Stimulated activated CD4-positive, alpha-beta T cell treated with anti-CD3 and anti-CD28 coated beads, Interleukin-12 subunit alpha, Interleukin-12 subunit beta, amount 100 ng/mL, for 48 hours (primary cell): ENCODE measurements at regions not wholly inside any gene's neighbourhood (a gene's known extent, or its start where the extent isn't known, plus 50 kb on each side); places are given as distances from the start of the nearest gene placed in this dataset.

ENCODE experiments used
- DNase-seq, 3 donors: peaks; one replicate each; pipeline ENCODE4 v3.0.0-alpha.2; 2020; ENCODE audit warnings: low read depth in 2 of 3, low spot score in 1 of 3

DNA sequence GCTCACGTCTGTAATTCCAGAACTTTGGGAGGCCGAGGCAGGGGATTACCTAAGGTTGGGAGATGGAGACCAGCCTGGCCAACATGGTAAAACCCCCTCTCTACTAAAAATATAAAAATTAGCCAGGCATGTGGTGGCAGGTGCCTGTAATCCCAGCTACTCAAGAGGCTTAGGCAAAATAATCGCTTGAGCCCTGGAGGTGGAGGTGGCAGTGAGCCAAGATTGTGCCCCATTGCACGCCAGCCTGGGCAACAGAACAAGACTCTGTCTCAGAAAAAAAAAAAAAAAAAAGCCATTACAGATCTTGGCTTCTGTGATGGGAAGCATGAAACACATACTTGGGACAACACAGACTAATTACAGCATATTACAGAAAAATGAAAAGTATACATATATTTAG, 1404.5 kb upstream of the SPRY2 start:
- DNase-seq: no peak

- no peak for DNase-seq
These were observed 1397.4 kb upstream of the SPRY2 start for GRCh38 chr13:81738364-81738763.

GRCh38 chr13:81726037-81726726, 1385.3 kb upstream of the SPRY2 start:
- no peak for DNase-seq

- no peak for DNase-seq
These were observed 1381.5 kb upstream of the SPRY2 start for GRCh38 chr13:81722456-81722855.

DNA sequence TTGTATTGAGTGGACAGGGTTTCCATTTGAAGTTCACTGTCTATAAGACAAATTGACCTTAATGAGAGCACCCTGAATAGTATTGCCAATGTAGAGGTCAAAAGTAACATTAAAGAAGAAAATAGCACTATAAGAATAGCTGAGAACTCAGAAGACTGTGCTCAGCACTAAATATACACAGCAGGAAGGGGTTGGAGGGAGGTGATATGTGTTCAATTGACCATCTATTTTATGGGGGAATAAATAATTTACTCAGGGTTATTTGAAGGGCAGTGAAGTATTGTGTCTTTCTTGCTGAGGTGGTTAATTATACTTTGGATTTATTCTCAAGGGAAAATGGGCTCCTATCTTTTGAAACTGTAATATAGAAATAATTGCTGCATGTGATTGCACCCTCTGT, 1380.5 kb upstream of the SPRY2 start:
- DNase-seq: no peak

- DNase-seq: no peak
These were observed 1373.6 kb upstream of the SPRY2 start for GRCh38 chr13:81714513-81714912.

GRCh38 chr13:81713201-81713600, 1372.3 kb upstream of the SPRY2 start:
- no peak for DNase-seq

DNA sequence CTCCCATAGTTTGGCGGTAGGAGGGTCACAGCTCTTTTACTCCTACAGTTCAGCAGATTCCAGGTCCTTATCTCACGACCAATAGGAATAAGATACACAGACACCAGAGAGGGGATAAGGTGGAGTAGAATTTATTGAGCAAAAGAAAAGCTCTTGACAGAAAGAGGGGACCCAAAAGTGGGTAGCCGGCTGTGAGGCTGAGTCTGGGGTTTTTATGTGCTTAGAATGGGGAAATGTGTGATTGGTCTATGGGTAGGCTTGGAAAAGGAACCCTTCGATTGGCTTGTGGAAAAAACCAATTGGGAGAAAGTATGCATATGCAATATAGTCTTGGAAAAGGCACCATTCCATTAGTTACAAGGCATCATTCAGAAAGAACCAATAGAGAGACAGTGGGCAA, 1356.9 kb upstream of the SPRY2 start:
- no peak for DNase-seq

GRCh38 chr13:81686877-81687276, 1346.0 kb upstream of the SPRY2 start:
- DNase-seq: no peak

GRCh38 chr13:81683521-81683920, 1342.6 kb upstream of the SPRY2 start:
- no peak for DNase-seq

DNA sequence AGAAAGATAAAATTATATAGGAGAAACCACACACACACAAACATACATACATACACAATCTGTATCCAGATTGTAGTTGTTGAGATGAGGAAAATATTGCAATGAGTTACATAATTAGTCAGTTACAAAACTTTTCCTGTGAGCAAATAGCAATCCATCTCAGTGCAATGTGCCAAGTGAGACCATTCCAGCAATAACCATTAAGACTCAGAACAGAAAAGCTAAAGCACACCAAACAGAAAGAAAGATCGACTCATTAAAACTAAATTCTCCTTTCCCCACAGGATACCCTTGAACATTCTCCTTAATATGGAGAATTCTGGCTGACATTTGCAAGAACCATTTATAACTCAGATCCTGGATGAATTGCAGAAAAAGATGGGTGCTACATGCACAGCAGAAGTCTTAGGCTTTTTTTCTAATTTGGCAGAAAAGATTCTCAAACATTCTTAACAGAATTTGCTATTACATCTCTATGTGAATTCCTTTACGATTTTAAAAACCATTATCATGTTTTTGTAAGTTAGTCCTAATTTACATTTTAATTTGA, 1341.2 kb upstream of the SPRY2 start:
- DNase-seq: no peak

- no peak for DNase-seq
These were observed 1336.9 kb upstream of the SPRY2 start for GRCh38 chr13:81677857-81678256.

GRCh38 chr13:81676008-81676407, 1335.1 kb upstream of the SPRY2 start:
- DNase-seq: no peak

- no peak for DNase-seq
These were observed 1330.1 kb upstream of the SPRY2 start for GRCh38 chr13:81671064-81671463.

DNA sequence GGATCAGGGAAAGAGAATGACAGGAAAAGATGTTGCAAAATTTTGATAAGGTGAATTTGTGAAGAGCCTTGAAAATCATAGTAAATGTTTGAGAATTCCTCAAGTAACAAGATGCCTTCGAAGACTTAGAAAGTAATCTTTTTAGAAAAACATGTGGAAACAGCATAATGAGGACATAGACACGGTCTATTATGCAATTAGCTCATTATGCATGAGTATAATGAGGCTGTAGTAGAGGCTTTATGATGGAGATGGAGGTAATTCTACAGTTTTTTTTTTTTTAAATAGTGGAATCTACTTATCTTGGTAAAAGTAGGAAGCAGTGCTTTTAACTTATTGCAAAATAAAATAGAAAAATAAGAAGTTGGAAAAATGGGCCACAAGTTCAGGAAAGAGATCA, 1329.1 kb upstream of the SPRY2 start:
- no peak for DNase-seq

- no peak for DNase-seq
These were observed 1323.9 kb upstream of the SPRY2 start for GRCh38 chr13:81664872-81665271.

- DNase-seq: no peak
These were observed 1319.1 kb upstream of the SPRY2 start for GRCh38 chr13:81659984-81660383.

DNA sequence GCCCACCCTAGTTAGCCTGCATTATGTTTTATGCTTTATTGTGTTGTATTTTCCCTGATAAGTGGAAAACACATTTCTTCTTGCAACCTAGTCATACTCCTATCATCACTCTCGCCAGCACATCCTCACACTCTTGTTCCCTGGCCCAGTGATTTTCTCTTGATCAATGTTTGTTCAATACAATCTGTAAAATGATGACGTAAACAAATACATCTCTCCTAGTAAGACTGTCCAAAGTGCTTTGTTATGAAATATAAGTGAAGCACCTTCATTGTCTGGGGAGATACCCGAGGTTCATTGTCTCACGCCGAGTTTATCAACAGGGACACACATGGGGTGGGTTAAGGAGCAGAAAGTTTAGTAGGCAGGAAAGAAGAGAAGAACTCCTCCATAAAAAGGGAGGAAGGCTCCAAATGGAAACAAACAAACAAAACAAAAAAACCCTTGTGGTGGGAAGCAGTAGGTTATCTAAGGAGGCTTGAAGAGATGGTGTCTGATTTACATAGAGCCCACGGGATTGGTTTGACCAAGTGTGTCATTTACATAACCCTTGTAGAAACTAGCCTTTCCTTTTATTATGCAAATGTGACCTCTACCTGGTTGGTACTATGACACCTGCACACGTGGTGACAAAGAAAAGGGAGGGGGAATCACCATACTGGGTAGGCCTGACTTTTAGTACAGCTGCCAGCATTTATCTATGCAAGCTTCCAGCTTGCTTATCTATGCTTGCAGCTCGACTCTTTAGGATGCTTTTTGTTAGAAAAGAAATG, 1317.9 kb upstream of the SPRY2 start:
- no peak for DNase-seq

- no peak for DNase-seq
These were observed 1299.2 kb upstream of the SPRY2 start for GRCh38 chr13:81639984-81640582.

DNA sequence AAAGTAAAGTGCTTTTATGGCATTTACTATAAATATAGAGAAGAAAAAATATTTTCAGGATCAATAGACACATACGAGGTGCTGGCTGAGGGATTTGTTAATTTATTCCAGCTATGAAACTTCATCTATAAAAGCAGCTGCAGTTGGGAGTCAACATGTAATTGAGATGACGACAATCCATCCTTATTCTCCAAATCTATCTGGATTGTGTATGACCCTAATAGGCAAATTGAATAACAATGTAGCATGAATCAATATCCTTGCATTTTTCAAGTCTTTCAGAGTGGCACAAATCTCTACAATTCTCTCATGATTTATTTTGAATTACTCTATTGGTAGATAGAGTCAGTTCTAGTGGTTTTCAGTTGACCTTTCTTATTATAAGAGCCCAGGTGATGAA, 1296.5 kb upstream of the SPRY2 start:
- DNase-seq: no peak

DNA sequence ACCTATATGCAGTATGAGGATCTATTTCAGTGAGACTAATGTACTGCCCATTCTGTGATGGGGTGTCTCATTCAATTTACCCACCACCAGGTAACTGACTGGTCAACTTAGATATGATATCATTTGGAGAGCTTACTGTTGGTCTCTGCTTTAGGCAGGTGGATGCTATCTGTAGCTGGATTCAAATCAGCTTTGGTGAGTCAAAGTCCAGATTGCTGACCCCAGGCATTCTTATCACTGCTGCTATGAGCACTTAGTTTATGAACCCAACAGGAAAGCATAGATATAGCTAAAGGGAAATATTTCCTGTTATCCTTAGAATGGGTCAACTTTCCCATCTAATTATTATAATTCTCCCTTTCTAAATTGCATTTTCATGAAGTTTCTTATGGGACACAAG, 1295.2 kb upstream of the SPRY2 start:
- no peak for DNase-seq

- no peak for DNase-seq
These were observed 1274.1 kb upstream of the SPRY2 start for GRCh38 chr13:81615031-81615430.
